Tibial nerve (tissue), 4 donors: ENCODE measurements at regions not wholly inside any gene's neighbourhood (a gene's known extent, or its start where the extent isn't known, plus 50 kb on each side); places are given as distances from the start of the nearest gene placed in this dataset.

ENCODE experiments used
- CTCF ChIP-seq, 5 experiments: fragments of 200-600 bp in 3 of 5; fragments of 450-650 bp in 2 of 5; sonication (generic) in 3 of 5; IDR thresholded peaks; one replicate each; pipeline ENCODE4 v1.5.1; 2016 to 2019; ENCODE audit warnings: antibody characterized with exemption in 5 of 5, mild to moderate bottlenecking in 3 of 5, moderate library complexity in 2 of 5
- EP300 ChIP-seq, 2 donors: sonication (generic); formaldehyde crosslinking; IDR thresholded peaks; one replicate each; pipeline ENCODE4 v1.6.1; 2017; ENCODE audit warnings: antibody characterized with exemption in 2 of 2, mild to moderate bottlenecking in 1 of 2
- POLR2A ChIP-seq, 2 donors: fragments of 450-650 bp; IDR thresholded peaks; one replicate each; pipeline ENCODE4 v1.6.1; 2017; ENCODE audit warnings: antibody characterized with exemption in 2 of 2, mild to moderate bottlenecking in 2 of 2, moderate library complexity in 2 of 2

DNA sequence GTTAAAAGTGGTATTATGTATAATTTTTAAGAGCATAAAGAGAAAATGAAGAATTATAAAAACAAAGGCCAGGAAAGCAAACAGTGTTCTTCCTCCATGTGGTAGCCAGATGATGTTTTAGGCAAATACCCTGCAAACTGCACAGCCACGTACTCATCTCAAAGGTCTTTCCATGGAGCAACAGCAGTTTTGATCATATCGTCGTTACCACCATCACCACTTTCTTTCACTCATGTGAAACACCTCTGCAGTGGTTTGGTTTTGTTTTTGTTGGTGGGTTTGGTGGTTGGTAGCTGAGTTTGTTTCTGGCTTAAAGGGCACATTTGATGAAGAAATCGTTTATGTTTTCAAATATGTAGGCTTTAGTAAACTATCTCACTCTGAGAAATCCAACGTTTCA is 229.9 kb upstream of the AMELY start:
- TF ChIP-seq EP300 (IDR thresholded peaks at IDR 0.05) (no peak), CTCF (IDR thresholded peaks at IDR 0.05) (no peak), POLR2A (IDR thresholded peaks at IDR 0.05) (no peak)
